Neural cell (in vitro differentiated cells): ENCODE measurements at regions not wholly inside any gene's neighbourhood (a gene's known extent, or its start where the extent isn't known, plus 50 kb on each side); places are given as distances from the start of the nearest gene placed in this dataset.

ENCODE experiments used
- CTCF ChIP-seq: fragments of 450-650 bp; IDR thresholded peaks from 2 replicates; pipeline ENCODE4 v1.5.1; 2014; ENCODE audit warnings: antibody characterized with exemption, mild to moderate bottlenecking, moderate library complexity; ENCODE audit not compliant: poor library complexity, severe bottlenecking
- EZH2 ChIP-seq: fragments of 200-600, 300-800 bp; shearing (Covaris generic), sonication (generic); IDR thresholded peaks from 2 replicates; pipeline ENCODE4 v1.6.1; 2014; ENCODE audit warnings: antibody characterized with exemption, low read length, borderline replicate concordance, mild to moderate bottlenecking; ENCODE audit not compliant: insufficient read depth, poor library complexity, severe bottlenecking
- MXI1 ChIP-seq: fragments of 450-650 bp; conservative IDR thresholded peaks from 2 replicates; pipeline ENCODE4 v1.6.1; 2014; ENCODE audit warnings: antibody characterized with exemption, mild to moderate bottlenecking; ENCODE audit not compliant: poor library complexity, severe bottlenecking

GRCh38 chr6:90406957-90407356, 110.3 kb upstream of the BACH2 start:
- TF ChIP-seq CTCF: no peak
- TF ChIP-seq EZH2: no peak
- no peak for TF ChIP-seq MXI1
